NB4 (cell line): ENCODE measurements at regions not wholly inside any gene's neighbourhood (a gene's known extent, or its start where the extent isn't known, plus 50 kb on each side); places are given as distances from the start of the nearest gene placed in this dataset.
"Not testable (repeated sequence)": the region's sequence is repeated elsewhere in the genome, so short reads cannot be mapped to it uniquely, and the experiment has no call there.

ENCODE experiments used
- DNase-seq: peaks from one replicate; pipeline ENCODE4 v3.0.0; 2010; ENCODE audit warnings: low read depth
- H3K4me3 ChIP-seq: one replicate; pipeline ENCODE4 v1.5.1; 2011; ENCODE audit warnings: mild to moderate bottlenecking, low read depth, low read length, moderate library complexity
- MYC ChIP-seq: IDR thresholded peaks from 2 replicates; pipeline ENCODE4 v1.6.1; 2011; ENCODE audit warnings: low read depth, low read length
- POLR2A ChIP-seq: IDR thresholded peaks from 2 replicates; pipeline ENCODE4 v1.6.1; 2011; ENCODE audit warnings: mild to moderate bottlenecking; ENCODE audit not compliant: insufficient read length; ENCODE audit errors: extremely low read depth
- TF ChIP-seq, protein P1 (sequence below): IDR thresholded peaks from 2 replicates; pipeline ENCODE4 v1.6.1; 2011; ENCODE audit warnings: low read depth, low read length
- TF ChIP-seq, protein P2 (sequence below): IDR thresholded peaks from one replicate; pipeline ENCODE4 v1.5.1; 2012; ENCODE audit warnings: low read depth, low read length

DNA sequence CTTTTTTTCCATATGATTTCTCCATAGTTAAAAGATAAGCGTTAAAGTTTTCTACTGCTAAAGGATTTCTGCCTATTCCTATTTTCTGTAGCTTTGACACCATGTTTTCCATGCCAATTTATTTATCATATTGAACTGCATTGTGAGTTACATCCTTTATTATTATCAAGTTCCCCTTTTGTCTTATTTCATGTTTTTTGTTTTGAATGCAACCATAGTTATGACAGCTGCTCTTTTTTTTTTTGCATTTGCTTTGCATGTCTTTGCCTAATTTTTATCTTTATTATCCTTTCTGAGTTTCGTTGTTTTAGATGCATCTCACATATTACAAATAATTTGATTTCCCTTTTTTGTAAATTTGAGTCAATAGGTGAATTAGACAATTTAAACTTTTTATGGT, 161.5 kb downstream of the DEPDC1B start:
- no peak for DNase-seq
- TF ChIP-seq MYC, result no peak
- no peak for TF ChIP-seq POLR2A
- TF ChIP-seq, protein P1, sequence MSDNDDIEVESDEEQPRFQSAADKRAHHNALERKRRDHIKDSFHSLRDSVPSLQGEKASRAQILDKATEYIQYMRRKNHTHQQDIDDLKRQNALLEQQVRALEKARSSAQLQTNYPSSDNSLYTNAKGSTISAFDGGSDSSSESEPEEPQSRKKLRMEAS, result no peak
- TF ChIP-seq, protein P2, sequence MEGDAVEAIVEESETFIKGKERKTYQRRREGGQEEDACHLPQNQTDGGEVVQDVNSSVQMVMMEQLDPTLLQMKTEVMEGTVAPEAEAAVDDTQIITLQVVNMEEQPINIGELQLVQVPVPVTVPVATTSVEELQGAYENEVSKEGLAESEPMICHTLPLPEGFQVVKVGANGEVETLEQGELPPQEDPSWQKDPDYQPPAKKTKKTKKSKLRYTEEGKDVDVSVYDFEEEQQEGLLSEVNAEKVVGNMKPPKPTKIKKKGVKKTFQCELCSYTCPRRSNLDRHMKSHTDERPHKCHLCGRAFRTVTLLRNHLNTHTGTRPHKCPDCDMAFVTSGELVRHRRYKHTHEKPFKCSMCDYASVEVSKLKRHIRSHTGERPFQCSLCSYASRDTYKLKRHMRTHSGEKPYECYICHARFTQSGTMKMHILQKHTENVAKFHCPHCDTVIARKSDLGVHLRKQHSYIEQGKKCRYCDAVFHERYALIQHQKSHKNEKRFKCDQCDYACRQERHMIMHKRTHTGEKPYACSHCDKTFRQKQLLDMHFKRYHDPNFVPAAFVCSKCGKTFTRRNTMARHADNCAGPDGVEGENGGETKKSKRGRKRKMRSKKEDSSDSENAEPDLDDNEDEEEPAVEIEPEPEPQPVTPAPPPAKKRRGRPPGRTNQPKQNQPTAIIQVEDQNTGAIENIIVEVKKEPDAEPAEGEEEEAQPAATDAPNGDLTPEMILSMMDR, result no peak
- no peak overlapping the region for H3K4me3 ChIP-seq

DNA sequence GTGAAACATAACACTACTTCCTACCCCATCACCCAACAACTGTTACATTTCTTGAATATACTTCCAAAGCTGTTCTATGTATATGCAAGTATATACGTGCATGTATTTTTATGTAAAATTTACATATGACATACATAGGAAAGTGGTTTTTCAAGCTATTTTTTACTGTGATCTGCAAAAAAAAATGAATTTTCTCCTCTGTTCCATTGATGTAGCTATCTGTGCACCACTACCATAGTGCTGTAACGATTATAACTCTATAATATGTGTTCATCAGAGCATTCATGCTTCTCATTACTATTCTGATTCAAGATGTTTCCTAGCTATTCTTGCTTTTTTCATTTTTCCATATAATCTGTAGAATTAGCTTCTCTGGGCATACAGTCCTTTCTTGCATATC, 164.0 kb downstream of the DEPDC1B start:
- H3K4me3 ChIP-seq, result no peak overlapping the region
- no peak for TF ChIP-seq MYC
- no peak for DNase-seq

DNA sequence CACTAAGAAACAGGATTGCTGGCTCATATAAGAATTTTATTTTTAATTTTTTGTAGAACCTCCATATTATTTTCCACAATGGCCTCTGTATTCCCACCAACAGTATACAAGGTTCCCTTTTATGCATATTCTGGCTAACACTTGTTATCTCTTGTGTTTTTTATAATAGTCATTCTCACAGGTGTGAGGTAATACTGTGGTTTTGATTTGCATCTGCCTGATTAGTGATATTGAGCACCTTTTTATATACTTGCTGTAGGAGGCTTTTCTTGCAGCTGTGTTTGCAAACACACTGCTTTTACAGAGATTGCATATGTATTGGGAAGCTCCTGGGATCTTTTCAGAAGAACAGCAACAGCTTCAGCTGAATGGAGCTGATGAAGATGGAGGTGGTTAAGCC, 164.8 kb downstream of the DEPDC1B start:
- TF ChIP-seq, protein P2, result no peak

DNA sequence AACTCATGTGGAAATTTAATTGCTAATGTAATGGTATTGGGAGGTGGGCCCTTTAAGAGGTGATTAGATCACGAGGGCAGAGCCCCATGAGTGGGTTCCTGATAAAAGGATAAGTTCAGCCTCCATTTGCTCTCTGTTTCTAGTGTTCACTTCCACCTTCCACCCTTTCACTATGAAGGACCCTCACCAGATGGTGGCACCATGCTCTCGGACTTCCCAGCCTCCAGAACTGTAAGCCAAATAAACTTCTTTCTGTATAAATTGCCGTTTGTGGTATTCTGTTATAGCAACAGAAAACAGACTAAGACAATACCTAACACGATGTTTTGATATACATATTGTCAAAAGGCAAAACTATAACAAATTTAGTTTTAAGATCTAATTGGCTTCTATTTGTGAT, 166.2 kb downstream of the DEPDC1B start:
- no peak for DNase-seq
- TF ChIP-seq POLR2A, result no peak
- TF ChIP-seq, protein P1, result no peak
- no peak for TF ChIP-seq MYC
- TF ChIP-seq, protein P2, result no peak
- H3K4me3 ChIP-seq, result no peak overlapping the region

More for the DNA sequence above, 164.8 kb downstream of the DEPDC1B start:
- DNase-seq, result no peak
- H3K4me3 ChIP-seq, result no peak overlapping the region

DNA sequence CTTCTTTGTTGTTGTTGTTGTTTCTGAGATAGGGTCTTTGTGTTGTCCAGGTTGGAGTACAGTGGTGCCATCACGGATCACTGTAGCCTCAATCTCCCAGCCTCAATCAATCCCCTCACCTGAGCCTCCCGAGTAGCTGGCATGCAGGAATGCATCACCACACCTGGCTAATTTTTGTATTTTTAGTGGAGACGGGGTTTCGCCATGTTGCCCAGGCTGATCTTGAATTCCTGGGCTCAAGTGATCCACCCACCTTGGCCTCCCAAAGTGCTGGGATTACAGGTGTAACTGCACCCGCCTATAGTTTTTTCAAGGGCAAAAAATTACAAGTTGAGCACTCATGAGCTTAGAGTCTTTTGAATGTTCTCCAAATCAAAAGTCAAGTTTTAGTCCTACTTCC, 167.2 kb downstream of the DEPDC1B start:
- not testable (repeated sequence) for H3K4me3 ChIP-seq, DNase-seq

DNA sequence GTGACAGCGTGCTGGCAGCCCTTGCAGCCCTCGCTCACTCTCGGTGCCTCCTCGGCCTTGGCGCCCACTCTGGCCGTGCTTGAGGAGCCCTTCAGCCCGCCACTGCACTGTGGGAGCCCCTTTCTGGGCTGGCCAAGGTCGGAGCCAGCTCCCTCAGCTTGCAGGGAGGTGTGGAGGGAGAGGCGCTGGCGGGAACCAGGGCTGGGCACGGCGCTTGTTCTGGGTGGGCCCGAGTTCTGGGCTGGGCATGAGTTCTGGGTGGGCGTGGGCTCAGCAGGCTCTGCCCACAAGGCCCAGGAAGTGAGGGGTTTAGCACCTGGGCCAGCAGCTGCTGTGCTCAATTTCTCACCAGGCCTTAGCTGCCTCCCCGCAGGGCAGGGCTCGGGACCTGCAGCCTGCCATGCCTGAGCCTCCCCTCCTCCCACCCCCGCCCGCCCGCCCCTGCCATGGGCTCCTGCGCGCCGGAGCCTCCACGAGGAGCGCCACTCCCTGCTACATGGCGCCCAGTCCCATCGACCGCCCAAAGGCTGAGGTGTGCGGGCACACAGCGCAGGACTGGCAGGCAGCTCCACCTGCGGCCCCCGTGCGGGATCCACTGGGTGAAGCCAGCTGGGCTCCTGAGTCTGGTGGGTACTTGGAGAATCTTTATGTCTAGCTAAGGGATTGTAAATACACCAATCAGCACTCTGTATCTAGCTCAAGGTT, 169.7 kb downstream of the DEPDC1B start:
- not testable (repeated sequence) for DNase-seq, H3K4me3 ChIP-seq

DNA sequence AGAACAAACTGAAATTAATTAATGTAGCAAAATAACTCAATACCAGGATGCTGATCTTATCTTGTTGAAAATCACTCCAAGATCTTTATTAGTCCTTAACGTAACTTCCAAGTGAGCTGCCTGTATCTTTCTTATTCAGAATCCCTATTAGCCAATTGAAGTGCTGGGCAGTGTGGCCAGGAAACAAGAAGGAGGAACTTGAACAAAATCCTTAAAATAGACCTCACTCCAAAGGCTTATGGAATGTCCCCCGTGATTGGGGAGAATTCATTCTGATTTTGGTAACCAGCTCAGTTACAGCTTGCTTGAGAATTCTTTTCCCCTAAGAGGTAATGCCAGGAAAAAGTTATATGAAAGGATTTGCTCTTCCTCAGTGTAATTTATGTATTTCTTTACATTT, 171.0 kb downstream of the DEPDC1B start:
- H3K4me3 ChIP-seq, result no peak overlapping the region
- no peak for DNase-seq
- TF ChIP-seq, protein P2, result no peak
- TF ChIP-seq MYC, result no peak
- TF ChIP-seq, protein P1, result no peak
- TF ChIP-seq POLR2A, result no peak

DNA sequence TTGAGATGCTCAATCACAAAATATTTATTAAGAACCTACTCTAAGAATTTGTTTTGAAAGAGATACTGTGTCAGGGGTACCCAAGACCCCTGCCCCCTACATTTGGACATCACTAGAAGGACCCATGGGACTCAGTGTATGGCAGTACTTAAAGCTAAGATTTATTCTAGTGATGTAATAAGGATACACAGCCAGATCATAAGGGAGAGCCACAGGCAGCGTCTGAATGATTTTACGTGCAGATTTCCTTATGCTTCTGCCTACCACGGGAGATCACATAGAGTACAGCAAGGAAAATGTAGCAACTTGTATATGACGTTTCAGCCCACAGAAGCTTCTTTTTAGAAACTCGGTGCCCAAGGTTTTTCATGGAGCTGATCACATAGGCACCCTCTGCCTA, 172.9 kb downstream of the DEPDC1B start:
- DNase-seq, result no peak
- TF ChIP-seq, protein P1, result no peak
- no peak for TF ChIP-seq MYC
- TF ChIP-seq POLR2A, result no peak
- TF ChIP-seq, protein P2, result no peak
- H3K4me3 ChIP-seq, result no peak overlapping the region
